GM12874 (cell line): ENCODE measurements at regions not wholly inside any gene's neighbourhood (a gene's known extent, or its start where the extent isn't known, plus 50 kb on each side); places are given as distances from the start of the nearest gene placed in this dataset.

Source experiments
- CTCF ChIP-seq: IDR thresholded peaks from 2 replicates; pipeline ENCODE4 v1.5.1; 2011; ENCODE audit warnings: low read depth, mild to moderate bottlenecking, control low read depth, low read length, moderate library complexity; ENCODE audit not compliant: insufficient read depth

GRCh38 chr13:50283017-50283416 lies 267.8 kb downstream of the KCNRG start:
- TF ChIP-seq CTCF: no peak

GRCh38 chr13:50284540-50284939 lies 269.3 kb downstream of the KCNRG start:
- TF ChIP-seq CTCF: no peak

GRCh38 chr13:50285283-50285682 lies 270.0 kb downstream of the KCNRG start:
- TF ChIP-seq CTCF: no peak

GRCh38 chr13:50286324-50286723 lies 271.1 kb downstream of the KCNRG start:
- TF ChIP-seq CTCF: no peak

GRCh38 chr13:50290186-50290585 lies 274.9 kb downstream of the KCNRG start:
- TF ChIP-seq CTCF: no peak

- TF ChIP-seq CTCF: no peak
Measured at GRCh38 chr13:50291611-50292010, 276.4 kb downstream of the KCNRG start.

- TF ChIP-seq CTCF: no peak
Measured at GRCh38 chr13:50292081-50292480, 276.8 kb downstream of the KCNRG start.
